ENCODE measurements at regions not wholly inside any gene's neighbourhood (a gene's known extent, or its start where the extent isn't known, plus 50 kb on each side); places are given as distances from the start of the nearest gene placed in this dataset.

GRCh38 chrX:148133105-148133725 is 152.1 kb downstream of the FMR1NB start:
- peaks cover 1% of the 10 kb centered on the region for H3K36me3 Mint-ChIP-seq (ENCODE audit: insufficient read depth)
- H3K4me3 Mint-ChIP-seq (ENCODE audit: low read depth) = no peak overlapping the region
- no peaks in the 10 kb centered on the region for H3K27me3 Mint-ChIP-seq

GRCh38 chrX:148134578-148134977 is 153.4 kb downstream of the FMR1NB start:
- TF ChIP-seq CTCF (IDR thresholded peaks at IDR 0.05; ENCODE audit: unreplicated experiment) = no peak
- Mint-ChIP-seq H3K36me3 (ENCODE audit: insufficient read depth) (peaks cover 1% of the 10 kb centered on the region), H3K27me3 (no peaks in the 10 kb centered on the region), H3K4me3 (ENCODE audit: low read depth) (no peak overlapping the region), H3K9me3 (ENCODE audit: low read depth) (peaks cover 17% of the 10 kb centered on the region), H3K27ac (no peak overlapping the region), H3K4me1 (ENCODE audit: low read depth) (no peaks in the 10 kb centered on the region)
- DNase-seq (ENCODE audit: low spot score, unreplicated experiment) = no peak

More at GRCh38 chrX:148133105-148133725, 152.1 kb downstream of the FMR1NB start:
- Mint-ChIP-seq H3K9me3 (ENCODE audit: low read depth) (peaks cover 13% of the 10 kb centered on the region), H3K4me1 (ENCODE audit: low read depth) (no peaks in the 10 kb centered on the region), H3K27ac (no peak overlapping the region)
- DNase-seq (ENCODE audit: low spot score, unreplicated experiment) = no peak
- no peak for TF ChIP-seq CTCF (IDR thresholded peaks at IDR 0.05; ENCODE audit: unreplicated experiment)

DNA sequence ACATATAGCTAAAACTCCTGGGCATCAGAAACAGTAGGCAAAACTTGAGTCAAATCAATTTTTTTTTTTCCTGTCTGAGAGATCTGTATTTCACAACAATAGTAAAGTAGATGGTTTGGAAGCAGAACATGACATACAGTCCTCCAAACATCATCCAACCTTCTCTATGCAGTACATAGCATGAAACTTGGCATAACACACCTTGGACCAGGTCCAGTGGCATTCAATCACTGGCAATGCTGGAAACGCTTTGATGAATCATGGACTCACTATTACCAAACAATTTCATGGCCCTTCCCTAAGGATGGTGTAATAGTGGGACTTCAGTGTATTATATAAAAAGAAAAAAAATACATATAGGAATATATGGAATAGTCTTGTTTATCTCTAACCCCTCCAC is 154.6 kb downstream of the FMR1NB start:
- H3K27ac Mint-ChIP-seq = no peak overlapping the region
- no peaks in the 10 kb centered on the region for H3K36me3 Mint-ChIP-seq (ENCODE audit: insufficient read depth)
- no peak for TF ChIP-seq CTCF (IDR thresholded peaks at IDR 0.05; ENCODE audit: unreplicated experiment)
- no peaks in the 10 kb centered on the region for H3K27me3 Mint-ChIP-seq
- H3K9me3 Mint-ChIP-seq (ENCODE audit: low read depth) = peaks cover 18% of the 10 kb centered on the region
- no peaks in the 10 kb centered on the region for H3K4me1 Mint-ChIP-seq (ENCODE audit: low read depth)
- no peak overlapping the region for H3K4me3 Mint-ChIP-seq (ENCODE audit: low read depth)
- DNase-seq (ENCODE audit: low spot score, unreplicated experiment) = no peak

- Mint-ChIP-seq H3K27ac (no peak overlapping the region), H3K4me3 (ENCODE audit: low read depth) (no peak overlapping the region), H3K36me3 (ENCODE audit: insufficient read depth) (no peaks in the 10 kb centered on the region), H3K9me3 (ENCODE audit: low read depth) (peaks cover 5% of the 10 kb centered on the region), H3K27me3 (no peaks in the 10 kb centered on the region), H3K4me1 (ENCODE audit: low read depth) (no peaks in the 10 kb centered on the region)
- no peak for TF ChIP-seq CTCF (IDR thresholded peaks at IDR 0.05; ENCODE audit: unreplicated experiment)
- no peak for DNase-seq (ENCODE audit: low spot score, unreplicated experiment)
These were observed 165.0 kb downstream of the FMR1NB start for GRCh38 chrX:148146121-148146520.

DNA sequence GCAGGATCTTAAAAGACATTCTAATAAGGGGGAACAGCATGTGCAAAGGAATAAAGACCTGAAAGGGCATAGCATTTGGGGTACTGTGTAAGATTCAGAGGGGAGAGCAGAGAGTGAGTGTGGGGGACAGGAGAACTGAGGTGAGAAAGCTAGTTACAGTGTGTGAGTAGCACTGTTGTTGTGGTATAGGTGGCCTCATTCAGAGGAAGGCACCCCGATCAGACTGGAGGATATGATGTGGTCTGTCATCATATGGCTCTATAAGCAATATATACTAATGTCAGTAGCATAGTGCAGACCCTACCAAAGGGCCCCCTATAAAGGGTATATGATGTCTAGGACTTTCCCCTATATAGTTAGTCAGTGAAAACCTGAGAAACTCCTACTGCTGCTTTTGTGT is 175.8 kb downstream of the FMR1NB start:
- DNase-seq (ENCODE audit: low spot score, unreplicated experiment) = no peak
- H3K27ac Mint-ChIP-seq = no peak overlapping the region
- H3K4me1 Mint-ChIP-seq (ENCODE audit: low read depth) = peaks cover 6% of the 10 kb centered on the region
- H3K27me3 Mint-ChIP-seq = no peaks in the 10 kb centered on the region
- no peak for TF ChIP-seq CTCF (IDR thresholded peaks at IDR 0.05; ENCODE audit: unreplicated experiment)
- peaks cover 20% of the 10 kb centered on the region for H3K9me3 Mint-ChIP-seq (ENCODE audit: low read depth)
- no peaks in the 10 kb centered on the region for H3K36me3 Mint-ChIP-seq (ENCODE audit: insufficient read depth)
- no peak overlapping the region for H3K4me3 Mint-ChIP-seq (ENCODE audit: low read depth)

All from progenitor cell of endocrine pancreas (in vitro differentiated cells).